IMR-90 (cell line): ENCODE measurements at regions not wholly inside any gene's neighbourhood (a gene's known extent, or its start where the extent isn't known, plus 50 kb on each side); places are given as distances from the start of the nearest gene placed in this dataset.

Source experiments
- ATAC-seq: fragments of 200-7000 bp; cut with Tn5 transposase; 2 replicates; pipeline ENCODE4 v1.9.1; 2020; ENCODE audit warnings: low read depth, mild to moderate bottlenecking, moderate library complexity
- BruUV-seq: library from RNA; stranded (reverse); fragments of 400-500 nt; replicated peaks from 2 replicates; lab custom pipeline; 2021; lab: Mats Ljungman, UMichigan
- CTCF ChIA-PET: fragments of 300-600 bp; formaldehyde crosslinking; extraction: SDS; loops from one replicate; lab custom pipeline; 2021; ENCODE audit warnings: antibody characterized with exemption; lab: Yijun Ruan, JAX
- POLR2A ChIA-PET: fragments of 300-600 bp; sonication (Branson Sonifier 250); formaldehyde crosslinking; loops from one replicate; lab custom pipeline; 2022; ENCODE audit warnings: antibody characterized with exemption; ENCODE audit not compliant: unreplicated experiment; lab: Charles Lee
- DNase-seq: peaks from one replicate; pipeline ENCODE4 v3.0.0; 2013
- H2AFZ ChIP-seq: replicated peaks from 2 replicates; pipeline ENCODE3; 2013; ENCODE audit warnings: low read length, mild to moderate bottlenecking; ENCODE audit not compliant: poor library complexity
- H2AK5ac ChIP-seq: 2 replicates; pipeline ENCODE4 v1.6.1; 2013; ENCODE audit warnings: low read depth, low read length, inconsistent platforms
- H2AK9ac ChIP-seq: replicated peaks from 2 replicates; pipeline ENCODE3; 2013; ENCODE audit warnings: mild to moderate bottlenecking, low read depth, low read length, moderate library complexity; ENCODE audit not compliant: poor library complexity
- H2BK120ac ChIP-seq: 2 replicates; pipeline ENCODE4 v1.6.1; 2013; ENCODE audit warnings: low read depth, low read length, inconsistent platforms
- H2BK15ac ChIP-seq: 3 replicates; pipeline ENCODE4 v1.6.1; 2013; ENCODE audit warnings: low read depth, low read length, inconsistent platforms
- H2BK20ac ChIP-seq: 2 replicates; pipeline ENCODE4 v1.6.1; 2013; ENCODE audit warnings: low read depth, mild to moderate bottlenecking, inconsistent platforms, low read length, moderate library complexity
- H2BK5ac ChIP-seq: 2 replicates; pipeline ENCODE4 v1.6.1; 2013; ENCODE audit warnings: mild to moderate bottlenecking, low read depth, low read length, inconsistent platforms; ENCODE audit not compliant: poor library complexity, severe bottlenecking
- H3K14ac ChIP-seq: replicated peaks from 2 replicates; pipeline ENCODE4 v1.6.1; 2013; ENCODE audit warnings: low read depth, low read length, inconsistent platforms
- H3K18ac ChIP-seq: 2 replicates; pipeline ENCODE4 v1.6.1; 2013; ENCODE audit warnings: low read depth, low read length, control low read depth
- H3K23ac ChIP-seq: 2 replicates; pipeline ENCODE4 v1.6.1; 2013; ENCODE audit warnings: low read depth, low read length, inconsistent platforms
- H3K27ac ChIP-seq: 2 replicates; pipeline ENCODE4 v1.5.1; 2013; ENCODE audit warnings: mild to moderate bottlenecking, control low read depth, low read length; ENCODE audit not compliant: insufficient read depth
- H3K27me3 ChIP-seq: 2 replicates; pipeline ENCODE4 v1.6.1; 2013; ENCODE audit warnings: low read length; ENCODE audit not compliant: control insufficient read depth, insufficient read depth
- H3K36me3 ChIP-seq: 2 replicates; pipeline ENCODE4 v1.6.1; 2013; ENCODE audit warnings: low read length, mixed read lengths; ENCODE audit not compliant: control insufficient read depth, insufficient read depth
- H3K4ac ChIP-seq: 2 replicates; pipeline ENCODE4 v1.6.1; 2013; ENCODE audit warnings: low read depth, low read length, inconsistent platforms
- H3K4me1 ChIP-seq: 2 replicates; pipeline ENCODE4 v1.6.1; 2013; ENCODE audit warnings: low read length, mixed read lengths; ENCODE audit not compliant: control insufficient read depth, insufficient read depth
- H3K4me2 ChIP-seq: 2 replicates; pipeline ENCODE4 v1.6.1; 2013; ENCODE audit warnings: low read depth, mild to moderate bottlenecking, control low read depth, low read length, moderate library complexity
- H3K4me3 ChIP-seq: 2 replicates; pipeline ENCODE4 v1.5.1; 2013; ENCODE audit warnings: low read depth, mild to moderate bottlenecking, control low read depth, low read length, moderate library complexity; ENCODE audit not compliant: insufficient read depth
- H3K56ac ChIP-seq: 2 replicates; pipeline ENCODE4 v1.6.1; 2013; ENCODE audit warnings: low read length, inconsistent platforms; ENCODE audit not compliant: insufficient read depth; ENCODE audit errors: extremely low read depth
- H3K79me1 ChIP-seq, 2 experiments: 2 replicates each; pipeline ENCODE4 v1.6.1; 2013; ENCODE audit warnings: low read length in 2 of 2, inconsistent platforms in 1 of 2, low read depth in 1 of 2
- H3K9ac ChIP-seq: 2 replicates; pipeline ENCODE4 v1.6.1; 2013; ENCODE audit warnings: low read depth, low read length, control low read depth
- H3K9me1 ChIP-seq: 2 replicates; pipeline ENCODE4 v1.6.1; 2013; ENCODE audit warnings: low read length, inconsistent platforms; ENCODE audit not compliant: insufficient read depth
- H3K9me3 ChIP-seq: 2 replicates; pipeline ENCODE4 v1.6.1; 2013; ENCODE audit warnings: low read length; ENCODE audit not compliant: control insufficient read depth, insufficient read depth
- H4K20me1 ChIP-seq: 2 replicates; pipeline ENCODE4 v1.6.1; 2013; ENCODE audit warnings: low read length, inconsistent platforms; ENCODE audit not compliant: insufficient read depth
- H4K5ac ChIP-seq: 2 replicates; pipeline ENCODE4 v1.6.1; 2013; ENCODE audit warnings: mild to moderate bottlenecking, low read depth, low read length, control low read depth
- H4K8ac ChIP-seq, 2 experiments: 2 replicates each; pipeline ENCODE4 v1.6.1; 2013; ENCODE audit warnings: low read depth in 2 of 2, low read length in 2 of 2, control low read depth in 1 of 2, inconsistent platforms in 1 of 2
- H4K91ac ChIP-seq: 2 replicates; pipeline ENCODE4 v1.6.1; 2013; ENCODE audit warnings: low read depth, low read length, inconsistent platforms; ENCODE audit not compliant: insufficient read depth
- CEBPB ChIP-seq: IDR thresholded peaks from 2 replicates; pipeline ENCODE4 v1.6.1; 2012; ENCODE audit warnings: low read depth, low read length, improper control_type of control experiment
- CHD1 ChIP-seq: IDR thresholded peaks from 2 replicates; pipeline ENCODE4 v1.6.1; 2012; ENCODE audit warnings: low read depth, low read length, improper control_type of control experiment
- MAFK ChIP-seq: IDR thresholded peaks from 2 replicates; pipeline ENCODE4 v1.6.1; 2012; ENCODE audit warnings: low read depth, low read length, improper control_type of control experiment
- MAZ ChIP-seq: IDR thresholded peaks from 2 replicates; pipeline ENCODE4 v1.6.1; 2012; ENCODE audit warnings: low read depth, mild to moderate bottlenecking, low read length, improper control_type of control experiment, moderate library complexity, borderline replicate concordance
- MXI1 ChIP-seq: IDR thresholded peaks from 2 replicates; pipeline ENCODE4 v1.6.1; 2012; ENCODE audit warnings: low read depth, mild to moderate bottlenecking, low read length, moderate library complexity, borderline replicate concordance
- NFE2L2 ChIP-seq: fragments of 150-350 bp; IDR thresholded peaks from 2 replicates; pipeline ENCODE4 v1.6.1; 2016; ENCODE audit warnings: low read depth, mild to moderate bottlenecking, low read length
- POLR2A ChIP-seq: IDR thresholded peaks from 2 replicates; pipeline ENCODE4 v1.6.1; 2012; ENCODE audit warnings: mild to moderate bottlenecking, low read depth, low read length
- RCOR1 ChIP-seq: IDR thresholded peaks from 2 replicates; pipeline ENCODE4 v1.6.1; 2012; ENCODE audit warnings: mild to moderate bottlenecking, low read length, improper control_type of control experiment; ENCODE audit not compliant: insufficient replicate concordance
- RFX5 ChIP-seq: IDR thresholded peaks from 2 replicates; pipeline ENCODE4 v1.8.0; 2012; ENCODE audit warnings: low read depth, mild to moderate bottlenecking, low read length, moderate library complexity
- SMC3 ChIP-seq: fragments of 150-350 bp; IDR thresholded peaks from 2 replicates; pipeline ENCODE4 v1.6.1; 2016; ENCODE audit warnings: low read depth, mild to moderate bottlenecking, antibody characterized with exemption, low read length, moderate library complexity
- WGBS, 2 experiments: methylation state at CpG; one replicate each; pipeline versions ENCODE4 v1.1.5 to v1.1.7; 2013; ENCODE audit warnings: missing lambda C conversion rate in 2 of 2; ENCODE audit not compliant: insufficient read length in 1 of 2; ENCODE audit errors: extremely low coverage in 2 of 2; 5-methylcytosine and 5-hydroxymethylcytosine counted together
- dilution Hi-C: fragments of 300-500 bp; cut with HindIII; formaldehyde crosslinking; loops from one replicate; pipeline ENCODE4 v1.14.3; 2018; ENCODE audit warnings: low sequenced_read_pairs; ENCODE audit not compliant: unreplicated experiment
- in situ Hi-C: fragments of 300-500 bp; cut with MboI; formaldehyde crosslinking; loops from 3 replicates; pipeline ENCODE4 v1.14.3; 2019; ENCODE audit warnings: low sequenced_read_pairs, inconsistent platforms, mixed read lengths
- intact Hi-C: fragments of 100-400 bp; cut with micrococcal nuclease; formaldehyde crosslinking; loops from 2 replicates; pipeline ENCODE4 v1.10.0; 2022
- TF ChIP-seq, protein P1 (sequence below): conservative IDR thresholded peaks from 2 replicates; pipeline ENCODE4 v1.5.1; 2012; ENCODE audit warnings: mild to moderate bottlenecking, low read depth, low read length, improper control_type of control experiment
- TF ChIP-seq, protein P2 (sequence below): fragments of 150-350 bp; IDR thresholded peaks from 2 replicates; pipeline ENCODE4 v1.6.1; 2017; ENCODE audit warnings: mild to moderate bottlenecking, antibody characterized with exemption, low read length, low read depth

DNA sequence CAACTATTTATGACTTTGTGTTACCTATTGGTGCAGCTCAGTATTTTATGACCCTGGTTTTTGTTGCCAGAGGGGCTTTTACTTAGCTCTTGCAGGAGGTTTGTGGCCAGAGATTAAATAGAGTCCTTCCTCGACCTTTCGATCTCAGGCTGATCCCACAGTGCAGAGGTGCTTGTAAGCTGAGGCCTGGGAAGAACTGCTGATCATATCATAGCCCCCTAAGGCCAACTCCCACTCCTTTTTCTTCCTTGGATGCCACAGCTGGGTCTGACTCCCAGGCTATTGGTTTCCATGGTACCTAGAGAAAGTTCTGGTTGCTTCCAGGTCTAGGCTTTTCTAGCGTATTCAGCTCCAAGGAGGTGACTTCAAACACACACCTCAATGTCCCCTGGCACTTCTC lies 324.9 kb downstream of the FOXO1 start:
- Histone ChIP-seq H3K23ac (no peak overlapping the region), H3K4me3 (no peak overlapping the region), H3K14ac (no peak overlapping the region), H2AK5ac (no peak overlapping the region), H4K5ac (no peak overlapping the region), H3K18ac (no peak overlapping the region), H3K27ac (no peak overlapping the region), H3K4me1 (no peaks in the 10 kb centered on the region), H3K56ac (no peak overlapping the region), H3K9ac (no peak overlapping the region), H2AFZ (no peak overlapping the region), H2AK9ac (no peak overlapping the region), H2BK15ac (no peak overlapping the region), H4K91ac (no peak overlapping the region), H3K9me3 (no peaks in the 10 kb centered on the region; the same call in 1 of the 2 replicates), H3K9me1 (no peaks in the 10 kb centered on the region), H3K79me1 (no peaks in the 10 kb centered on the region), H2BK120ac (no peak overlapping the region), H3K4ac (no peak overlapping the region), H4K20me1 (no peaks in the 10 kb centered on the region), H2BK20ac (no peak overlapping the region), H4K8ac (no peak overlapping the region), H2BK5ac (no peak overlapping the region), H3K36me3 (no peaks in the 10 kb centered on the region), H3K4me2 (no peak overlapping the region), H3K27me3 (no peaks in the 10 kb centered on the region)
- TF ChIP-seq NFE2L2 (no peak), SMC3 (no peak), MAFK (no peak), CEBPB (no peak), RCOR1 (no peak), MAZ (no peak), RFX5 (no peak), MXI1 (no peak), CHD1 (no peak), POLR2A (no peak)
- TF ChIP-seq, protein P1, sequence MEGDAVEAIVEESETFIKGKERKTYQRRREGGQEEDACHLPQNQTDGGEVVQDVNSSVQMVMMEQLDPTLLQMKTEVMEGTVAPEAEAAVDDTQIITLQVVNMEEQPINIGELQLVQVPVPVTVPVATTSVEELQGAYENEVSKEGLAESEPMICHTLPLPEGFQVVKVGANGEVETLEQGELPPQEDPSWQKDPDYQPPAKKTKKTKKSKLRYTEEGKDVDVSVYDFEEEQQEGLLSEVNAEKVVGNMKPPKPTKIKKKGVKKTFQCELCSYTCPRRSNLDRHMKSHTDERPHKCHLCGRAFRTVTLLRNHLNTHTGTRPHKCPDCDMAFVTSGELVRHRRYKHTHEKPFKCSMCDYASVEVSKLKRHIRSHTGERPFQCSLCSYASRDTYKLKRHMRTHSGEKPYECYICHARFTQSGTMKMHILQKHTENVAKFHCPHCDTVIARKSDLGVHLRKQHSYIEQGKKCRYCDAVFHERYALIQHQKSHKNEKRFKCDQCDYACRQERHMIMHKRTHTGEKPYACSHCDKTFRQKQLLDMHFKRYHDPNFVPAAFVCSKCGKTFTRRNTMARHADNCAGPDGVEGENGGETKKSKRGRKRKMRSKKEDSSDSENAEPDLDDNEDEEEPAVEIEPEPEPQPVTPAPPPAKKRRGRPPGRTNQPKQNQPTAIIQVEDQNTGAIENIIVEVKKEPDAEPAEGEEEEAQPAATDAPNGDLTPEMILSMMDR, result no peak
- TF ChIP-seq, protein P2, sequence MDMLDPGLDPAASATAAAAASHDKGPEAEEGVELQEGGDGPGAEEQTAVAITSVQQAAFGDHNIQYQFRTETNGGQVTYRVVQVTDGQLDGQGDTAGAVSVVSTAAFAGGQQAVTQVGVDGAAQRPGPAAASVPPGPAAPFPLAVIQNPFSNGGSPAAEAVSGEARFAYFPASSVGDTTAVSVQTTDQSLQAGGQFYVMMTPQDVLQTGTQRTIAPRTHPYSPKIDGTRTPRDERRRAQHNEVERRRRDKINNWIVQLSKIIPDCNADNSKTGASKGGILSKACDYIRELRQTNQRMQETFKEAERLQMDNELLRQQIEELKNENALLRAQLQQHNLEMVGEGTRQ, result no peak
- no peak for DNase-seq
- ChIA-PET POLR2A (no interaction called here), CTCF (no interaction called here)
- WGBS, 2 experiments, result no CpG with 5 or more reads among the region's 3 CpGs
- dilution Hi-C loops, result no loop called here
- intact Hi-C loops, result no loop called here
- no peak for ATAC-seq
- no TSS peak for BruUV-seq
- in situ Hi-C loops, result no loop called here
